Renal pelvis (tissue), 1 donor: ENCODE measurements at regions not wholly inside any gene's neighbourhood (a gene's known extent, or its start where the extent isn't known, plus 50 kb on each side); places are given as distances from the start of the nearest gene placed in this dataset.
"Not testable (repeated sequence)": the region's sequence is repeated elsewhere in the genome, so short reads cannot be mapped to it uniquely, and the experiment has no call there.

Source experiments
- DNase-seq: peaks from one replicate; pipeline ENCODE4 v3.0.0-alpha.2; 2013

DNA sequence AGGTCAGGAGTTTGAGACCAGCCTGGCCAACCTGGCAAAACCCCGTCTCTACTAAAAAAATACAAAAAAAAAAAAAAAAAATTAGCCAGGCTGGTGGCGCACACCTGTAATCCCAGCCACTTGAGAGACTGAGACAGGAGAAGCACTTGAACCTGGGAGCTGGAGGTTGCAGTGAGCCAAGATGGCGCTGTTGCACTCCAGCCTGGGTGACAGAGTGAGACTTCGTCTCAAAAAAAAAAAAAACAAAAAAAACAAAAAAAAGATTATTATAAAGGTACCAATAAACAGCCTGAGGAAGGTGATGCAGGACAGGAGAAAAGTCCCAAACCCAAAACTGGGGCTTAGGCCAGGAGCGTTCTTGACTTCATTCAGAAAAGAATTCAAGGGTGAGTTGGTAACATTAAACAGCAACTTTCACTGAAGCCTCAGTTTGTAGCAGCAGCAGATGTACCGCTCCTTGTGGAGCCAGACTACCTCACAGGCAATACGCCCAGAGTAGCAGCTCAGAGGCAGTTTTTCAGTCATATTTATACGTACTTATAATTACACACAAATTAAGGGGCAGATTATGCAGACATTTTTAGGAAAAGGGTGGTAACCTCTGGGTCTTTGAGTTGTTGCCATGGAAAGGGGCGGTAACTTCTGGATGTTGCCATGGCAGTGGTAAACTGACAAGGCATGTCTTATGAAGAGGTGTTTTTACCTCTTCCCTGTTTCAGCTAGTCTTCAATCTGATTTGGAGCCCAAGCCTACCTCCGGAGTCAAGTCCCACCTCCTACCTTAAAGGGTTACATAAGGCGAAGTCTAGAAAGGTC lies 1596.6 kb upstream of the CELF4 start:
- no peak for DNase-seq

DNA sequence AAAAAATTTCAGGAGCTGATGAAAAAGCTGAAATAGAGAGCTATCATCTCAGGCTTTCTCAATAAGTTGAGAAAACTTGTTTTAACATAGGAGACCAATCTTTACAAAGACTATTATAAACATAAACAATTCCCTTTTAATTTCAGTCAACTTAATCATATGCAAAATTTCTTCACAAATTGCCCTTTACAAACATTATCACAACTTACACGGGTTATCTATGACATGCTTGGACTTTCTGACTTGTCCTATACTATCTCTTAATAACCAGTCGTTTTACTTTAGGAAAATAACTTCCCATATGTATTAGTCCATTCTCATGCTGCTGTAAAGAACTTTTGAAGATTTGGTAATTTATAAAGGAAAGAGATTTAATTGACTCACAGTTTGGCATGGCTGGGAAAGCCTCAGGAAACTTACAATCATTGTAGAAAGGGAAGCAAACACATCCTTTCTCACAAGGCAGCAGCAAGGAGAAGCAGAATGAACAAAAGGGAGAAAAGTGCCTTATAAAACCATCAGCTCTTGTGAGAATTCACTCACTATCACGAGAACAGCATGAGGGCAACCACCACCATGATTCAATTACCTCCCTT lies 1583.7 kb upstream of the CELF4 start:
- DNase-seq = peak; percentile 4

DNA sequence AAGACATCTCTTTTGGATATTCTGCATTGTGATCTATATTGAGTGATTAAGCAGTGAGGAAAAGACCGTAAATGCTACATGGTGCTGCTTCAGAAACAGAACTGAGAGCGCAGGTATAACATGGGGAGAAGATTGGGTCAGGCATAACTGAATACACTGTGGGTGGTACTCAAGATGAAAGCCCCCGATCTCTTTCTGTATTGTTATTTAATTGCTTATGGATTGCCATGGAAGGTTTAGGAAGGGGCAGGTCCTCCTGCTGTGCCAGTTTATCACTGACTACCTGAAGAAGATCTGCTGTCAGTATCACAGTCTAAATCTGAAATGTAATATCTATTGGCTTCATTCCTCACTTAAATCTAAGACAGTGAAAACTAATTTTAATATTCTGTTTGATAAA lies 1568.7 kb upstream of the CELF4 start:
- DNase-seq = no peak

DNA sequence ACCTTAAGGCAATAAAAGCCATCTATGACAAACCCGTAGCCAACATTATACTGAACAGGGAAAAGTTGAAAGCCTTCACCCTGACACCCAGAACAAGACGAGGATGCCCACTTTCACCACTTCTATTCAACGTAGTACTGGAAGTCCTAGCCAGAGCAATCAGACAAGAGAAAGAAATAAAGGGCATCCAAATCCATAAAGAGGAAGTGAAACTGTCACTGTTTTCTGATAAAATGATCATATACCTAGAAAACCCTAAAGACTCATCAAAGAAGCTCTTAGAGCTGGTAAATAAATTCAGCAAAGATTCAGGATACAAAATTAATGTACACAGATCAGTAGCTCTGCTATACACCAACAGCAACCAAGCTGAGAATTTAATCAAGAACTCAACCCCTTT lies 1561.9 kb upstream of the CELF4 start:
- not testable (repeated sequence) for DNase-seq

DNA sequence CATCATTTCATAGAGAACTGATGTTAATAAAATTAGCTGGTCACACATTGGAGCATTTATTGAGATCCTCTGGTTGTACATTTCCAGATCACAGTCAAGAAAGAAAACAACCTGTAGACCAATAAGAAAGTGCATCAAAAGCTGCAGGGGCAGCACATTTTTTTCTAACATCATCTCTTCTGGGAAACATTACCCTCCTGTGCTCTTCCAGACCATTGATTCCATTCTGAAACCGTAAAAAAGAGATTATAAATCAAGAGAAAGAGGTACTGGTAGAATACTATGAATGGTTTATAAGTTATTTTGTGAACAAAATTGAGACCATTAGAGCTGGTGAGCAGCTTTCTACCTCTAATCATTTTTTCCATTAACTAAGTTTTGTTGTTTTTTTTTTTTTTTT lies 1548.2 kb upstream of the CELF4 start:
- peak; percentile 20 for DNase-seq

DNA sequence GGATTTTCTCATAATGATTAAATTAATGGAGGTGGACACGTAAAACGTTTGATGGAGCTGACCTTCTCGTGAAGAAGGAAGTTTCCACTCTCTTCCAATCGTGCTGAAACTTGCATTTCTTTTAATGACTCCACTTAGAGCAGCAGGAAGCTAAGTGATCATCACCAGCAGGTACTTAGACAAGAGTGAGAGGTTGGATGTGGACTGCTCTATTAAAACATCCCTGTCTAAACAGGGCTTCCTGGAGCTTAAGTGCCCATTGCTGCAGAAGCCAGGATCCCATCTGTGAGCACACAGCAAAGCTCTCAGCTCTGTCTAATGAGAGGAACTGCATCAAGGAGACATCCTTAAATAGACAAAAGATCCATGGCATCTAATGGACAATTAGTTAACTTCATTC lies 1539.5 kb upstream of the CELF4 start:
- DNase-seq = no peak

DNA sequence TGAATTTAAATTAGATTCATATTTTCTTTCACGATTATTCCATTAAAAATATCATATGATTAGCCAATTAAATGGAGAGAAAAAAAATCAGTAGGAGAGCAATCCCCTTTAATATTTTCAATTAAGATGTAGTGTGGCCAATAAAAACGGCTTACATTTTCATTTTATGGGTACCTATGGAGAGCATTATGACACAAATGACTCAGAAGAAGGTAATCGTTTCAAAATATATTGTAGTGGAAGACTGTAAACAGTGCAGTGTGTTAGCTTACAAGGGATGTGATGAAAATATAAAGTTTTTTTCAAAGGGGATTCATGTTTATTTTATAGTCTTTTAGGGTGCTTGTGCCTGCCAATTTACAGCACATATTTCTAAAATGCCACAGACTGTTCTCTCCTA lies 1507.4 kb upstream of the CELF4 start:
- DNase-seq = no peak

DNA sequence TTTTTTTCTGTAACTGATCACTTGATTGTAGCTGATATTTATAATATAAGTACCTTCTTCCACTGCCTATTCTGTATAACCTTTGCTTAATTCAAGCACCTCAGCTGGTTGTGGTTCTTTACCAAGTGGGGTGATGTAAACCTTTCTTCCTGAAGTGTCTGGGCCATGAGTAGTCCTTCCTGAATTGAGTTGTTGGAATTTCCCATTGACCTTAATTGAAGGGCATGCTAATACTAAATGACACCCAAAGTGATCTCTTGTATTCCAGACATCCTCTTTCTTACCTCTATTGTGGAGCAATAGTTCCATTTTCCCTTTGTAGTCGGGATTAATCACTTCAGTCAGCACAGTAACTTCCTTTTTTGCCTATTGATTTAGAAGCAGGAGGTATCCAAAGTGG lies 1496.8 kb upstream of the CELF4 start:
- no peak for DNase-seq

DNA sequence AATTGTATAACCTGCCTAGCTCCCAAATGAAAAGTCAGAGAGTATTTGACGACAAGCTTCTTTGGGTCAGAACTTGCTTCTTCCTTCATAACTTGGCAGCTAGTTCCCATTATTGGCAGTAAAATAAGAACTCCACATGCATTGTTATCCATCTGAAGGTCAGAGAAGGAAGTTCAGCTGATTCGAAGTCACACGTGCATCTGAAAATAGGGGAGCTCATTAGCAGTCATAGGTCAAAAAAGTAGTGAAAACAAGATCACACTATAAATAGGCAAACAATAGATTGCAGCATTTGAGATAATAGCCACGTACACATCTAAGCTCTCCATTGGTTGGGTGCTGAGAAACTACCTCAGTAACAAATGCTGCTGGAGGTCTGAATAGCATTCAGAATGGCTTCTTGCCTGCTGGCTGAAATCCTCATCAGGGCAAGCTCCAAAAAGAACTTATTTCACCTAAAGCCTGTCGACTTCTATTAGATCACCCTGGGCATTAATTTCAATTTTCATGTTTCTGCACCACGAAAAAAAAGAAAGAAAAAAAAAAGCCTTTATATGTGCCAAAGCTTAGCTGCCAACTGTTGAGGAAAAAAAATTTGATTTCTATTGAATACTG lies 1492.9 kb upstream of the CELF4 start:
- DNase-seq = no peak

DNA sequence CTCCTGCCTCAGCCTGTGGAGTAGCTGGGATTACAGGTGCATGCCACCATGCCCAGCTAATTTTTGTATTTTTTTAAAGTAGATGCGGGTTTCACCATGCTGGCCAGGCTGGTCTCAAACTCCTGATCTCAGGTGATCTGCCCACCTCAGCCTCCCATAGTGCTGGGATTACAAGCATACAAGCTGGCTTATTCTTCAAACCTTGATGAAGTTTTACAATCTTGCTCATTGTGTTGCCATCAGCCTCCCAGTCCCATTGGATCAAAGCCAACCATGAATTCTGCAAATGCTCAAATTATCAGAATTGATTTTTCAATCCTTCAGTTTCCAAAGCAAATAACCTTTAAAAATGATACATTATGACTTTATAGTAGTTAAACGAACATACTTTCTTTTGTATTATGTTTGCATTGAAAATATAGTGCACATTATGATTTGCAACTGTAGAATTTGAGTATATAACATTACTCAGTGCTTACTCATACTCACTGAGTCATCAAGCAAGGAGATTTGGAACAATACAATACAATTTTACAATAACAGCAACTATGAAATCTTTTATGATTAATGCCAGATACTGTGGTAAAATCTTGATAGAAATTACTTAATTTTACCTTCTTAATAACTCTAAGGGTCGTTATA lies 1491.9 kb upstream of the CELF4 start:
- DNase-seq = no peak

DNA sequence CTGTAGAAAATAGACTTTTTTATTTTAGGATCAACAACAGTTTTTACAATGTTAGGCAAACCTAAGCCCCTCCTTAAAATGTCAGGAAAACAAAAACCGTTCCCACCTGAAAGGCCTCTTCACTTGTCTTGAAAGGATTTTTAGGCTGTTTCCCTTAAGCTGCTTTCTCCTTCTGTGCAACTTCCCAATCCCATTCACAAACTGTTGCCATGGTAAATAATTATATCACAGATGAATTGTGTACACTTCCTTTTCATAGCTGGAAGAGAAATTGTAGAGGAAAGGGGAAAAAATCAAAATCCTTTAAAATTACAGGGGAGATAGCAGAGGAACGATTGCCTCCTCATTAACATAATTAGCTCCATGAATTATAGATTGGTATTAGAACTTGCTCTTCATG lies 1488.0 kb upstream of the CELF4 start:
- no peak for DNase-seq

DNA sequence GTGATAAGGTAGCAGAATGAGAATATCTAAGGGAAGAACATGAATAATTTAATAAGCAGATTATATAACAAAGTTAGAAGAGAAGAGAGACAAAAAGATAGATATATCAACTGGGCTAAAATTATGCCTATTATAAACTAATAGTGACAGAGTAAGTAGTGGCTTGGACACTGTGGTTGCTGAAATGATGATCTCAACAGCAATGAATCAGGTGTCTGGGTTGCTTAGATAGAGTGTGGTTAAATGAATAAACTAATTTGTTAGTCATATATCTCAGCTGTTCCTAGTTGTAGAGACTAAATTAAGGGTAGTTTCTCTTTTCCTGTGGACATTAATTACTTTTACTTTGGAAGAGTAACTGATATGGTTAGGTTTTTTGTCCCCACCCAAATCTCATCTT lies 1485.4 kb upstream of the CELF4 start:
- no peak for DNase-seq

DNA sequence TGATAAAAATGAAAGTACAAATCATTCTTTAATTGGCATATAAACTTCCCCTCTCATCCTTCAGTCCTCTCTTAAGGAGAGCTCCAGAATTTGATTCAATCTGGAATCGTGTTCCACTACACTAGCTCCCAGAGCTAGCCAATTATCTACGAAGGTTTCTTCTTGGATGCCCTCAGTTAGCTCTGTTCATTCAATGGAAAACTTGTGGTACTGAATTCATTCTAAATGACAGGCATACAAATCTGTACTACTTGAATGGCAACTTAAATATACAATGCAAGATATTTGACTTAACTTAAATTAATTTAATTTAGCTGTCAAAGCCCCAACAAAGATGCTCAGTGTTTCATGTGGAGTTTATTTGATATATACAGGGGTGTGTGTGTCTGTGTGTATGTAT lies 1474.2 kb upstream of the CELF4 start:
- DNase-seq = no peak

DNA sequence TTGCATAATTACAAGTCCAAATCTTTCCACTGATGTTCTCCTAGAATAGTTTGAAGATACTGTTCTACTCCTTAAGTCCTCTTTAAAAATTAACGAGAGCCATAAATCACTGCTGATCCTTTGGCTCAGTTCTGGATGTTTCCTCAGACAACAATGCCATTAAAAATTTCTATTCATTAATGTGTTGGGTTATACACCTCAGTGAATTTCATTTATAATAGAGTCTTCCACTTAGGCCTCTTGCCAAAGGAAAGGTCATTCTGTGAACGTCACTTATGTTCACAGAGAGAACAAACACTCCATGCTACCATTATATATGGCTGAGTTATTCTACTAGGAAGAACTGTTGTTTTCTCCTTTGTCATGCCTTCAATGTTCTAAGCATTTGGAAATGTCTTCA lies 1472.3 kb upstream of the CELF4 start:
- DNase-seq = no peak

DNA sequence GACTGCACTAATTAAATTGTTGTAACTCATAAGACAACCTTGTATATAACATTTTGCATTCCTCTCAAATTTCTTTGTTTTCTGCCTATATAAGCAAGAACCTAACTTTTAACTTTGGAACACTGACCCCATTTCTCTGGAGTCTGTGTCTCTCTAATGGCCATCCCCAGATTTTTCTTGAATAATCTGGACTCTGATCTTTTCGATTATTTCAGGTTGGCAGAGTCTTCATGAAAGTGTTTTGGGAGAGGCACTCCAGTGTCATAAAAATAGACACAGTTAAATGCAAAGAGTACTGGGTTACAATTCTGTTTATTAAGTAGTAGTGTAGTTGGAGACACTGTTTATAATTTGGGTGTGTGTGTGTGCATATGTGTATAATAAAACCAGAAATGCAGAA lies 1467.7 kb upstream of the CELF4 start:
- no peak for DNase-seq

DNA sequence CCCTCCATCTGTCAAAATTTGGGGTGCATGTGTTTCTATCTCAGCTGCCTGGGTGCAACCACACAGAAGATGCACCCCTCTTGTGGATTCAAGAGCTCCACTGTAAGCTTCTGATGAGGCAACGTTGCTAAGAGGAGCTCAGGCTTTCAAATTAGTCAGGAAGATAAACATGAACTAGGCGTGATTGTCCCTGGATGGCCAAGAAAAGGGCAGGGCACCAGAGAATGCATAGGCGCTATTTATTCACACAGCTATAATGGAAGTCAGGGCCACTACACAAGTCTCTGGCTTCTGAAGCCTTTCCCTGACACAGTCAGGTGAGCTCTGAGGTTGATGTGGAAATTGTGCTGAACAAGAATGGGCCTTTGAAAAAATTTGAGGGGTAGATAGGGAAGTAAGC lies 1466.0 kb upstream of the CELF4 start:
- no peak for DNase-seq

DNA sequence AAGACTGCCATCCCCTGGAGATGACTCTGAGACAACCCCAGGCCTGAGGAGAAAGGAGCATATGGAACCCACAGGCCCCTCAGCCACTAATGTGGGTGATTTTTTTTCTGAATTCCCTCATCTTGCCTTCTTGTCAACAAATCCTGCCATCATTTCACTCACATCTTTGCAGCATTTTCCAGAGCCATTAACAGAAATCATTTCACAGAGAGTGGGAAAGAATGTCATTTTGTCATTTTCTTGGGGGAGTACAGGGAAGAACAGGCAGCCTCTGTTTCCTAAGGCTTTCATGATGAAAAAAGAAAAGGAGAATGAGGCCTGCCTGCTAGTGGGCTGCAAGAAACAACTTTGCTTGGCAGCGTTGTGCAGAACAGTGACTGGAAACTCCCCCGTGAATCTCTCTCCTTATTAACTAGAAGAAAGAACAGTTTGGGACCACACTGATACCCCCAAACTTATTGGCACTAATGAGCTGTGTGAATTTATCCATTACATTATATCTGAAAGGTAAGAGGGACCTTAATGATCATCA lies 1464.6 kb upstream of the CELF4 start:
- no peak for DNase-seq

DNA sequence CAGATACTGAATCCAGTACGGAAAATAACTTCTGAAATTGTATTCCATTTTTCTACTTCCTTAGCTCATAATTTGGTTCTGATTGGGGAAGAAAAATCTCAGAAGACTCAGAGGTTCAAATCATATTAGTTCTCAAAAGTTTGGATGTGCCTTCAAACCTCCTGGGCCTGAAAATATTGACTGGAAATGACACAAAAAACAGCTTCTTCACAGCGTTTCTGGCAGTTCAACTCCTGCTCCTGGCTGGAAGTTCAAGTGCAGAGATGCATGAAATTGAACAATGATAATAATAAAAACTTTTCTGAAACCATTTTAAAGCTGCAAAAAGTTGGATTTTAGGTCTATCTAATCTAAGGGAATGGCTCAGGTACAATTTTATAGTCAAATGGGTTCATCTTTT lies 1459.9 kb upstream of the CELF4 start:
- no peak for DNase-seq

DNA sequence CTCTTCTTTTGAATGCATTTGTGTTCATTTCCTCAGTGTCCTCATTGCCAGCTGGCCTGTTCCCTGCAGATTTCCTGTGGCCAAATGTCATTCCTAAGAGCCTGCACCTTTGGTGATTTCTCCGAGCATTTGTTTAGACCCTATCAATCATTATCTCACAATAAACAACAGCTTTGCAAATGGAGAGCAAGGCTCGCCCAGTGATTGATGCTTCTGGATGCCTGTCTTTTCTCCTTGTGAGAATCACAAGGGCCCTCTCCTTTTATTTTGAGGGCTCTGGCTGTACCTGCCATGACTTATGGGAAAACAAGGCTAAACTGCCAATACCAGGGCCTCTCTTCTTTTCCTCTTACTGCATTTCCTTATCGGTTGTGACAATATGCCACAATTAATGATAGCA lies 1454.4 kb upstream of the CELF4 start:
- DNase-seq = no peak

DNA sequence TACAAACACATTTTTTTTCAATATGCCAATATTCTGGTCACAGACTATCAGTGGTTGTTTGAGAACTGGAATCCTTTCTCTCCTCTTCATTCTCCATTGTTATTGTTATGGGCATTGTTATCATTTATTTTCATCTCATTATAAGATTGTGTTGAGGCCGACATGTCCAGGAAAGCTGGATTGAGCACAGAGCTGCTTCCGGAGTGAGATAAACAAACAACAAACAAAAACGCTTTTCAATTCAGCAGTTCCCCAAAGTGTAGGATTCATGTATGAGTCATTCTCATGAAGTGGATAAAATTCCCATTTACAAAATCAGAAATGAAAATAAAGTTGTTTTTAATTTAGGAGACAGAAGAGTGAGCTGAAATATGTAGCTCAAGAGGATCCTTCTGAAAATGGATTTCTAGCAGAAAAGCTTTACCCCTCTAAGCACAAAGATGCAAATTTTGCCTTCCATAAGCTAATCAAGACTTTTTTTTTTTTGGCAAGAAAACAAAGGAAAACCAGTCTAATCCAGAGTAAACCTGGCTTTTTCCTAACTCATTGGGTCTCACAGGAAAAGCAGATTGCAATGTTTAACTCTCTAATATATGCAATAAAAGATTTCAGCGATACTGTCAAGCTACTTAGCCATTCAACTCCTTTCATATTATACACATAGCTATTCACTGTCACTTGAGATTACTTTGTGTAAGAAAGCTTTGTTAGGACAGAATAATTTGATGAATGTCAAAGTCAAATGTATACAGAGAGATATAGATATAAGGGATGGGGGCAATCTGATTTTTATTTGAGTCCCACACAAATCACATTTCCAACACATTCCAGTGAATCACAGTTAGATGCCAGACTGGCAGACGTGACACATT lies 1441.7 kb upstream of the CELF4 start:
- DNase-seq = no peak

DNA sequence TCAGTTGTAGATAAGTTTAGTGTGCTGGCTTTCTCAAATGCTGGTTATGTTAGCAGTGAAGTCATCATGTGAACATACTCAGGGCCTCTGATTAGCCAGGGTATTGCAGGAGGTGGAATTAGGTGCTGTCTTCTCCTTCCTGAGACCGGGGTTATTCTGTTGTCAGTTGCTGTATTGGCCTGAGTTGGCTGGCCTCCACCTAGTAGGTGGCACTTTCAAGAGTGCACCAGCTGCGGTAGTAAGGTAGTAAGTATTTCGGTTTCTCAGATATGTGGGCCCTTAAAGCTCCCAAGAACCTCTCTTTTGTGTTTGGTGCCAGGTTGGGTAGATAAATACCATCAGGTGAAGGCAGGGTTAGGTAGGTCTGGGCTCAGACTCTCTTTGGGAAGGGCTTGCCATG lies 1430.5 kb upstream of the CELF4 start:
- no peak for DNase-seq

DNA sequence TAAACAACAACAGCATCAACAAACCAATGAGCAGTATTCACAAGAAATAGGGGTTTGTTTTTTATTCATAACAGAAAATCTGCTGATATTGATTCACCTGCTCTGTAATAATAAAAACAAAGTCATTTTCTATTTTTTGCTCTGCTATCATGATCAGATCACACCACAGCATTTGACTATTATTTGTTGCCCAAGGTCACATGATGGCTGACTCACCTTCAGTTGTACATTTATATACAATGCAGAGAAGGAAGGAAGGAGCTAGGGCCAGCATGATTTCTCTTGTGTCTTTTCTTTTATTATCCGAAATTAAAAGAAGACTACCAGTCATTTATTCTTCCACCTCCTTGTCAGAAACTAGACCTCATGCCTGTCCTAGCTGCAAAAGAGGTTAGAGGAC lies 1427.7 kb upstream of the CELF4 start:
- no peak for DNase-seq
